Ovary (tissue), 7 donors: ENCODE measurements at regions not wholly inside any gene's neighbourhood (a gene's known extent, or its start where the extent isn't known, plus 50 kb on each side); places are given as distances from the start of the nearest gene placed in this dataset.

Experiments
- DNase-seq, 5 donors: peaks; one replicate each; pipeline ENCODE4 v3.0.0-alpha.2; 2019 to 2020
- H3K27ac ChIP-seq, 2 donors: fragments of 200-600 bp; one replicate each; pipeline versions ENCODE4 v1.5.1 to v1.8.0; 2019 to 2022
- H3K27me3 ChIP-seq: fragments of 200-600 bp; one replicate; pipeline ENCODE4 v1.8.0; 2022
- H3K36me3 ChIP-seq: fragments of 200-600 bp; sonication (generic); one replicate; pipeline ENCODE4 v1.5.1; 2019
- H3K4me1 ChIP-seq: one replicate; pipeline ENCODE4 v1.8.1; 2013; ENCODE audit warnings: mild to moderate bottlenecking, moderate library complexity; ENCODE audit not compliant: insufficient read depth
- H3K4me3 ChIP-seq: fragments of 200-600 bp; sonication (generic); one replicate; pipeline ENCODE4 v1.5.1; 2017
- H3K9me3 ChIP-seq, 2 donors: fragments of 200-600 bp in 1 of 2; sonication (generic) in 1 of 2; one replicate each; pipeline versions ENCODE4 v1.5.1 to v1.8.1; 2013 to 2019; ENCODE audit warnings: mild to moderate bottlenecking in 1 of 2, moderate library complexity in 1 of 2
- CTCF ChIP-seq, 3 donors: fragments of 450-650 bp in 2 of 3; fragments of 200-600 bp in 1 of 3; IDR thresholded peaks; one replicate each; pipeline versions ENCODE4 v1.5.1 to v1.8.0; 2016 to 2022; ENCODE audit warnings: antibody characterized with exemption in 3 of 3, mild to moderate bottlenecking in 1 of 3
- EP300 ChIP-seq: sonication (generic); formaldehyde crosslinking; IDR thresholded peaks from one replicate; pipeline ENCODE4 v1.6.1; 2017; ENCODE audit warnings: antibody characterized with exemption
- POLR2A ChIP-seq: fragments of 450-650 bp; IDR thresholded peaks from one replicate; pipeline ENCODE4 v1.6.1; 2017; ENCODE audit warnings: antibody characterized with exemption, mild to moderate bottlenecking, moderate library complexity
- WGBS, 3 donors: extraction: QIAGEN DNeasy Blood & Tissue Kit in 1 of 3; methylation state at CpG; one replicate each; pipeline versions ENCODE4 v1.1.5 to v1.1.7; 2013 to 2017; 5-methylcytosine and 5-hydroxymethylcytosine counted together
- intact Hi-C, 4 donors: fragments of 100-400 bp; cut with DNase I; formaldehyde crosslinking; loops; one replicate each; pipeline versions ENCODE4 v1.11.0 to v1.15.1; 2022 to 2023
- donor health status: DM: no; HTN: no; CAD: no; lungs with moderate emphysema.
- donor health status: DM: no; HTN: no; CAD: no.
- donor health status: Bipolar disorder and iron deficiency.
- donor health status: DM: no; HTN: no; CAD: no.
- donor health status: DM: yes; HTN: yes; CAD: no.

GRCh38 chr9:73813546-73813945 is 661.9 kb downstream of the ANXA1 start:
- no peak overlapping the region for H3K27ac ChIP-seq
- no peaks in the 10 kb centered on the region for H3K4me1 ChIP-seq
- H3K4me3 ChIP-seq, result no peak overlapping the region
- no peaks in the 10 kb centered on the region for H3K9me3 ChIP-seq
- no peaks in the 10 kb centered on the region for H3K27me3 ChIP-seq
- TF ChIP-seq POLR2A (no peak), CTCF (IDR thresholded peaks at IDR 0.05) (no peak), EP300 (no peak)
- DNase-seq, result no peak
- intact Hi-C loops, result no loop called here
- H3K36me3 ChIP-seq, result no peaks in the 10 kb centered on the region
- WGBS, 3 donors, result 79 to 86% (median 82%) methylated on average over 2 of the region's 2 CpGs

DNA sequence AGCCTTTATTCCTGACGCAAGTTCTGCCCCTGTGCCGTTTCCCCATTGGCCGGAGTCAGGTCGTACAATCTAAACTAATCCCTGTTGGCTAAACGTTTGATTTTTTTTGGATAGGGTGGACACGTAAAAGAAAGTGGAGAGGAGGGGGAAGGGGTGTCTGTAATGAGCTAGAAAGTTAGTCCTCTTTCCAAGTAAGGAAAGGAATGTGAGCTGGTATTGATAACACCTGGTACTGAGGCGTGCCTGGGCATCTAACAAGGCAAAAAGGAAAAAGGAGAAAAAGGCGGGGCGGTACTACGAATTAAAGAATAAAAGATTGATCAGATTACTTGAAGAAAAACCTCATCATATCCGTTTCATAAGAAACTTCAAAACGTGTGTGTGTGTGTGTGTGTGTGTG is 665.2 kb downstream of the ANXA1 start:
- H3K27me3 ChIP-seq, result no peaks in the 10 kb centered on the region
- no peaks in the 10 kb centered on the region for H3K9me3 ChIP-seq
- intact Hi-C loops, result no loop called here
- no peak for DNase-seq
- H3K4me1 ChIP-seq, result no peaks in the 10 kb centered on the region
- no peak overlapping the region for H3K27ac ChIP-seq
- WGBS, 3 donors, result 65 to 72% (median 70%) methylated on average over 12 of the region's 12 CpGs
- no peaks in the 10 kb centered on the region for H3K36me3 ChIP-seq
- TF ChIP-seq EP300, result no peak
- TF ChIP-seq POLR2A, result no peak
- TF ChIP-seq CTCF (IDR thresholded peaks at IDR 0.05), result no peak
- H3K4me3 ChIP-seq, result no peak overlapping the region

DNA sequence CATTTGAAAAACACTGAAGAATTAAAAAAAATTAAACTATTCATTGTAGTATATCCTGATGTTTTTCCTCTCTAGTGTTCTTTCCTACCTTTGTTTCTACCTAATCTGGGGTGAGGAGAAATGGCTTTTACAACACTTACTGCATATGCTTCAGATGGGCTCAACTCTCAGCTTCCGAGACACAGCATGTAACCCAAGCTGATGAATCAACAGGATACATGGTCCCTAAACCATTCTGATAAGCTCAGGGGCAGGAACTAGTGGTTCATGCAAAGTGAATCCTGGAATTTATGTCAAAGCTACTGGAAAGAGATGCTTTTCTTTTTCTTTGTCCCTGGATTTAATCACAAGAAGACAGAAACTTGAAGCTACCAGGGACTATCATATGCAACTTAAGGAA is 672.5 kb upstream of the RORB start:
- H3K27ac ChIP-seq, result no peak overlapping the region
- H3K27me3 ChIP-seq, result no peaks in the 10 kb centered on the region
- H3K36me3 ChIP-seq, result no peaks in the 10 kb centered on the region
- TF ChIP-seq POLR2A (no peak), CTCF (IDR thresholded peaks at IDR 0.05) (no peak), EP300 (no peak)
- no peak overlapping the region for H3K4me3 ChIP-seq
- intact Hi-C loops, result no loop called here
- DNase-seq, result no peak
- 72 to 84% (median 77%) methylated on average over 1 of the region's 1 CpG for WGBS, 3 donors
- no peaks in the 10 kb centered on the region for H3K9me3 ChIP-seq
- H3K4me1 ChIP-seq, result no peaks in the 10 kb centered on the region

DNA sequence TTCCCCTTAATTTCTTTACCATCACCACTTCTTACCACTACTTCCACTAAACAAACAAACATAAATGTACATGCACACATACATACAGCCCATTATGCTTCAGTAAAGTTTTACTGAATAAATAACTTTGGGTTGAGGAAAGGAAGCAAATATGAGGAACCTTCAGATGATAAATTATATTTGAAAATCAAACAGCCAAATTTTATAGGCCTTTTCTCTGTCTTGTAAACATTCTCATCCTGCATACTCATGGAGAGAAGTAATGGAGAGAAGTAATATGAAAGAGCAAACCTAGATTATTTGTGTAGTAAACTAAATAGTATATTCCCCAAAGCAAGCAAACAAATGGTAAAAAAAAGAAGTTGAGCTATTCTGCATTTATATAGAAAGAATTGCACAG is 658.3 kb upstream of the RORB start:
- Histone ChIP-seq H3K27ac (no peak overlapping the region), H3K27me3 (no peaks in the 10 kb centered on the region), H3K4me3 (no peak overlapping the region), H3K36me3 (no peaks in the 10 kb centered on the region), H3K9me3 (no peaks in the 10 kb centered on the region), H3K4me1 (no peaks in the 10 kb centered on the region)
- no peak for TF ChIP-seq POLR2A
- TF ChIP-seq CTCF (IDR thresholded peaks at IDR 0.05), result no peak
- no peak for TF ChIP-seq EP300
- intact Hi-C loops, result no loop called here
- no peak for DNase-seq

DNA sequence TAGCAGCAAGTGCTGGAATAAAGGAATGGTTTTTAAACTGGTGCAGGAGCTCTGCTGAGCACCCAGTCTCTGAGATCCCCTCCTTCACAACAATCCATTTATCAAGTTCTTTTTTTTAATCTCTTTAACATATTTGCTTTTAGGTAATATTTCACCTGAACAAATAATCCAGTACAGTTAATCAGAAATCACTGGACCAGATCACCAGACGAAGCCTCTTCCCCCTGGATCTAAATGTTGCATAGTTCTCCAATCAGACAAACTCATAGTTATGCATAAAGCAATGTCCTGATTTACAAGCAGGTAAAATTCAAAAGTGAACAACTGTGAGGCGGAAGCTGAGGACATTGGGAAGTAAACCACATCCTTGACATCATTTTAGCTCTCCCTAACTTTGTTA is 657.7 kb upstream of the RORB start:
- H3K27ac ChIP-seq, result no peak overlapping the region
- no peaks in the 10 kb centered on the region for H3K27me3 ChIP-seq
- TF ChIP-seq CTCF (IDR thresholded peaks at IDR 0.05) (no peak), POLR2A (no peak), EP300 (no peak)
- intact Hi-C loops, result no loop called here
- DNase-seq, result no peak
- no peaks in the 10 kb centered on the region for H3K36me3 ChIP-seq
- no peaks in the 10 kb centered on the region for H3K4me1 ChIP-seq
- 82 to 91% (median 83%) methylated on average over 2 of the region's 2 CpGs for WGBS, 3 donors
- H3K4me3 ChIP-seq, result no peak overlapping the region
- H3K9me3 ChIP-seq, result no peaks in the 10 kb centered on the region
